Spleen (tissue), 11 donors: ENCODE measurements at regions not wholly inside any gene's neighbourhood (a gene's known extent, or its start where the extent isn't known, plus 50 kb on each side); places are given as distances from the start of the nearest gene placed in this dataset.

Source experiments
- DNase-seq: peaks from one replicate; pipeline ENCODE4 v3.0.0-alpha.2; 2020
- H3K27ac ChIP-seq, 8 donors: fragments of 200-600 bp; sonication (generic) in 7 of 8; 1 replicate in 4 of 8; 2 replicates in 4 of 8; pipeline versions ENCODE4 v1.5.0 to v1.8.0; 2016 to 2021; ENCODE audit warnings: inconsistent platforms in 4 of 8, mild to moderate bottlenecking in 4 of 8, moderate library complexity in 1 of 8
- H3K27me3 ChIP-seq, 7 donors: fragments of 200-600 bp; sonication (generic) in 6 of 7; replicated peaks in 1 of 7; 1 replicate in 4 of 7; 2 replicates in 3 of 7; pipeline versions ENCODE4 v1.5.0 to v1.8.0; 2016 to 2021; ENCODE audit warnings: inconsistent platforms in 3 of 7, mild to moderate bottlenecking in 1 of 7
- H3K36me3 ChIP-seq, 6 donors: fragments of 200-600 bp; sonication (generic) in 5 of 6; 1 replicate in 4 of 6; 2 replicates in 2 of 6; pipeline versions ENCODE4 v1.5.0 to v1.8.0; 2016 to 2021; ENCODE audit warnings: inconsistent platforms in 2 of 6
- H3K4me1 ChIP-seq, 6 donors: fragments of 200-600 bp; sonication (generic) in 5 of 6; 1 replicate in 3 of 6; 2 replicates in 3 of 6; pipeline versions ENCODE4 v1.5.0 to v1.8.0; 2016 to 2021; ENCODE audit warnings: inconsistent platforms in 3 of 6
- H3K4me3 ChIP-seq, 8 donors: fragments of 200-600 bp; sonication (generic) in 7 of 8; 1 replicate in 4 of 8; 2 replicates in 4 of 8; pipeline versions ENCODE4 v1.5.0 to v1.8.0; 2016 to 2021; ENCODE audit warnings: inconsistent platforms in 4 of 8, mild to moderate bottlenecking in 4 of 8, moderate library complexity in 2 of 8
- H3K9me3 ChIP-seq, 8 donors: fragments of 200-600 bp; sonication (generic) in 7 of 8; 1 replicate in 4 of 8; 2 replicates in 4 of 8; pipeline versions ENCODE4 v1.5.0 to v1.8.0; 2016 to 2021; ENCODE audit warnings: inconsistent platforms in 4 of 8
- POLR2A ChIP-seq, 3 donors: fragments of 450-650 bp; IDR thresholded peaks; one replicate each; pipeline ENCODE4 v1.5.1; 2017; ENCODE audit warnings: antibody characterized with exemption in 3 of 3, mild to moderate bottlenecking in 1 of 3
- POLR2AphosphoS5 ChIP-seq, 3 donors: sonication (generic); formaldehyde crosslinking; IDR thresholded peaks; one replicate each; pipeline ENCODE4 v1.5.1; 2017; ENCODE audit warnings: antibody characterized with exemption in 3 of 3
- WGBS, 5 donors: extraction: QIAGEN DNeasy Blood & Tissue Kit in 3 of 5; methylation state at CpG; one replicate each; pipeline versions ENCODE4 v1.1.5 to v1.1.7; 2013 to 2018; 5-methylcytosine and 5-hydroxymethylcytosine counted together
- intact Hi-C: fragments of 100-400 bp; cut with DNase I; formaldehyde crosslinking; loops from one replicate; pipeline ENCODE4 v1.15.0; 2023; ENCODE audit warnings: low total_unique reads
- TF ChIP-seq, protein P1 (sequence below), 11 experiments: fragments of 200-600 bp in 7 of 11; fragments of 450-650 bp in 4 of 11; sonication (generic) in 4 of 11; IDR thresholded peaks in 8 of 11; conservative IDR thresholded peaks in 3 of 11; 1 replicate in 7 of 11; 2 replicates in 4 of 11; pipeline versions ENCODE4 v1.4.0 to v1.8.0; 2016 to 2021; ENCODE audit warnings: antibody characterized with exemption in 11 of 11, inconsistent platforms in 4 of 11, mild to moderate bottlenecking in 1 of 11
- donor health status: healthy with polysubstance abuse.
- donor health status: DM: no; HTN: no; CAD: no; lungs with moderate emphysema.
- donor health status: DM: no; HTN: no; CAD: no.
- donor health status: Bipolar disorder and iron deficiency.
- donor health status: healthy.
- donor health status: DM: no; HTN: no; CAD: no.
- donor health status: DM: yes; HTN: yes; CAD: no.

DNA sequence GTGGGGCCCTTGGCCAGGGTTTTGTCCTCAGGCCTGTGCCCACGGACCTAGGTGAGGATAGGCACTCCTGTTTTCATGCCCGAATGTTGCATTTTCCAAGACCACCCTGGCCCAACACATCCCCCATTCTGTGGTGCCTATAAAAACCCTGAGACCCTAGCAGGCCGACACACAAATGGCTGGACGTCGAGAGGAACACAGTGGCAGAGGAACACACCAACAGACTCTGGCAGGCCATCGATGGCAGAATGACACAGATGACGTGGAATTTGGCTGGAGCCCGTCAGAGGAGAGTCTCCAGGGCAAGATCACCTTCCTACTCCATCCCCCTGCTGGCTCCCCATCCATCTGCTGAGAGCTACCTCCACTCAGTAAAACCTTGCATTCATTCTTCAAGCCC, 898.8 kb downstream of the ANKRD7 start:
- 79 to 87% (median 84%) methylated on average over 8 of the region's 8 CpGs for WGBS, 5 donors
- no peaks in the 10 kb centered on the region for H3K4me1 ChIP-seq
- no peaks in the 10 kb centered on the region for H3K27me3 ChIP-seq
- intact Hi-C loops, result no loop called here
- no peaks in the 10 kb centered on the region for H3K9me3 ChIP-seq
- H3K4me3 ChIP-seq, result no peak overlapping the region
- no peaks in the 10 kb centered on the region for H3K36me3 ChIP-seq
- TF ChIP-seq, protein P1, sequence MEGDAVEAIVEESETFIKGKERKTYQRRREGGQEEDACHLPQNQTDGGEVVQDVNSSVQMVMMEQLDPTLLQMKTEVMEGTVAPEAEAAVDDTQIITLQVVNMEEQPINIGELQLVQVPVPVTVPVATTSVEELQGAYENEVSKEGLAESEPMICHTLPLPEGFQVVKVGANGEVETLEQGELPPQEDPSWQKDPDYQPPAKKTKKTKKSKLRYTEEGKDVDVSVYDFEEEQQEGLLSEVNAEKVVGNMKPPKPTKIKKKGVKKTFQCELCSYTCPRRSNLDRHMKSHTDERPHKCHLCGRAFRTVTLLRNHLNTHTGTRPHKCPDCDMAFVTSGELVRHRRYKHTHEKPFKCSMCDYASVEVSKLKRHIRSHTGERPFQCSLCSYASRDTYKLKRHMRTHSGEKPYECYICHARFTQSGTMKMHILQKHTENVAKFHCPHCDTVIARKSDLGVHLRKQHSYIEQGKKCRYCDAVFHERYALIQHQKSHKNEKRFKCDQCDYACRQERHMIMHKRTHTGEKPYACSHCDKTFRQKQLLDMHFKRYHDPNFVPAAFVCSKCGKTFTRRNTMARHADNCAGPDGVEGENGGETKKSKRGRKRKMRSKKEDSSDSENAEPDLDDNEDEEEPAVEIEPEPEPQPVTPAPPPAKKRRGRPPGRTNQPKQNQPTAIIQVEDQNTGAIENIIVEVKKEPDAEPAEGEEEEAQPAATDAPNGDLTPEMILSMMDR (IDR thresholded peaks at IDR 0.05 in 8 of 11, conservative IDR thresholded peaks at IDR 0.05 in 3 of 11), result no peak
- no peak for TF ChIP-seq POLR2A (IDR thresholded peaks at IDR 0.05)
- no peak for TF ChIP-seq POLR2AphosphoS5 (IDR thresholded peaks at IDR 0.05)
- no peak overlapping the region for H3K27ac ChIP-seq
- no peak for DNase-seq

DNA sequence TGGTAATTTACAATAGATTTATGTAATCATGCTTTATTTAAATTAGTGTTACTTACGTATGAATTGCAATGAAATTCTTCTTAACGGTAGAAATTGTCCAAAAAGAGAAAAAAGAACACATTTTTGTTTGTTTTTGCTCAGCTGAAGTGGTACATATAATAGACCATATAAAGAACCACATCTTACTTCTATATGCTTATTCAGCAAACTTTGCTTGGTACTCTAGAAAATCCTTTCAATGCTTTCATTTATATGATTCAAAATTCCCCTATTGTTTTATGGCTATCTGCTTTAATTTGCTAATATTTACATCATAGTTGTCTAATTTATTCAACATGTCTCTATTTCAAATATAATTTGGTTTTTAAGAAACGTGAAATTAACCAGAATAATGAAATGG, 903.2 kb downstream of the ANKRD7 start:
- no peaks in the 10 kb centered on the region for H3K4me1 ChIP-seq
- DNase-seq, result no peak
- intact Hi-C loops, result no loop called here
- no peak overlapping the region for H3K27ac ChIP-seq
- H3K9me3 ChIP-seq, result no peaks in the 10 kb centered on the region
- no peak for TF ChIP-seq POLR2AphosphoS5 (IDR thresholded peaks at IDR 0.05)
- no peak overlapping the region for H3K4me3 ChIP-seq
- no peaks in the 10 kb centered on the region for H3K27me3 ChIP-seq
- no peaks in the 10 kb centered on the region for H3K36me3 ChIP-seq
- WGBS, 5 donors, result 70 to 84% (median 77%) methylated on average over 3 of the region's 3 CpGs

DNA sequence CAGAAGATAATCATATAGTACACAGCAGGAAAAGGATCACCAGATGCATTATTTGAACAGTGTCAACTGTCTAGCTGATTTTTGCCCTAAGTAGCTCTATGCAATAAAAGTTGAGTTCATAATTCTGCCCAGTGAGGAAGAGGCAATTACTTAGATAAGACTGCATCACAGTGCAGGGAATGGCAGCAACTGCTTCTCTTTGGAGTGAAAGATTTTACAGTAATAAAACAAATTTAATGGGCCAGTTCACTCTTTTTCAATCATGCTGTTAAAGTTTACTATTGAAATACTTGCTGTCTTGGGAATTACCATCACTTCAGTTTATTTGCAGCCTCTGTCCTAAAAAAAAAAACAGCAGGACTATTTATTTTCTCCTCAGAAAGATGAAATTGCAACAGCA, 907.9 kb downstream of the ANKRD7 start:
- Histone ChIP-seq H3K27me3 (no peaks in the 10 kb centered on the region), H3K4me3 (no peak overlapping the region), H3K27ac (no peak overlapping the region), H3K4me1 (no peaks in the 10 kb centered on the region), H3K36me3 (no peaks in the 10 kb centered on the region), H3K9me3 (no peaks in the 10 kb centered on the region)
- intact Hi-C loops, result no loop called here
- TF ChIP-seq POLR2A (IDR thresholded peaks at IDR 0.05) (no peak), POLR2AphosphoS5 (IDR thresholded peaks at IDR 0.05) (no peak)
- TF ChIP-seq, protein P1 (IDR thresholded peaks at IDR 0.05 in 8 of 11, conservative IDR thresholded peaks at IDR 0.05 in 3 of 11), result no peak
- DNase-seq, result no peak

DNA sequence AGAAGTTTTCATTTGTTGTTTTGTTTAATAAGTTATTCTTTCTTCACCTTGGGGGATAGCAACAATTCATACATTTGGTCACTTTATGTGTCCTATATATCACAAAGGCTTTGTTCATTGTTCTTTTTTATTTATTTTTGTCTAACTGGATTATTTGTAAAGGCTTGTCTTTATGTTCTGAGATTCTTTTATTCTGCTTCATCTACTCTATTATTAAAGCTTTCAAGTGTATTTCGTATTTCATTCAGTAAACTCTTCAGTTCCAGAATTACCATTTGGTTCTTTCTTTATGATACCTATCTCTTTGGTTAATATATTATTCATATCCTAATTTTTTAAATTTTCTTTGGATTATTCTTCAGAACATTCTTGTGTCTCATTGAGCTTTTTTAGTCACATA, 942.9 kb downstream of the ANKRD7 start:
- H3K27ac ChIP-seq, result no peak overlapping the region
- H3K9me3 ChIP-seq, result peaks cover 0 to 67% (median 51%) of the 10 kb centered on the region in 8 donors
- no peaks in the 10 kb centered on the region for H3K27me3 ChIP-seq
- intact Hi-C loops, result no loop called here
- WGBS, 5 donors, result 69 to 84% (median 79%) methylated on average over 1 of the region's 1 CpG
- no peak for TF ChIP-seq POLR2AphosphoS5 (IDR thresholded peaks at IDR 0.05)
- TF ChIP-seq, protein P1 (IDR thresholded peaks at IDR 0.05 in 8 of 11, conservative IDR thresholded peaks at IDR 0.05 in 3 of 11), result no peak
- TF ChIP-seq POLR2A (IDR thresholded peaks at IDR 0.05), result no peak
- no peaks in the 10 kb centered on the region for H3K4me1 ChIP-seq
- no peak overlapping the region for H3K4me3 ChIP-seq
- no peak for DNase-seq
- no peaks in the 10 kb centered on the region for H3K36me3 ChIP-seq

DNA sequence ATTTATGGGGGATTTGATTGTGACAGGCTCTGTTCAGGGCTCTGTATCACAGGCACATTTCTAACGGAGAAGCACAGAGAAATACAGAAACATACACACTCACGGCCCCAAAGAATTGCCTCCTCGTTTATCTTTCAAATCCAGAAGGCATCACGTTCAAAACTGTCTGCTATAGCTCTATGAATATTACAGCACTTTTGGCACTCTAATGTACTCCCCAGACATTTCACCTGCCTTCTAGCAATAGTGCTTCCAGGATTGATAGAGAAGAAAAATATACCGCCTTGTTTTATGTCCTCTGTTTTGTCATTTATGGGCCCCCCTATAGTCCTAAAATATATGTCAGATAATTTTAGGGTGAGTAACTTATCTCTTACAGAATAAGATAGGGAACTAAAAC, 947.5 kb downstream of the ANKRD7 start:
- Histone ChIP-seq H3K9me3 (peaks cover 0 to 23% (median 16%) of the 10 kb centered on the region in 8 donors), H3K27ac (no peak overlapping the region), H3K36me3 (no peaks in the 10 kb centered on the region), H3K4me3 (no peak overlapping the region), H3K4me1 (no peaks in the 10 kb centered on the region), H3K27me3 (no peaks in the 10 kb centered on the region)
- DNase-seq, result no peak
- TF ChIP-seq POLR2A (IDR thresholded peaks at IDR 0.05) (no peak), POLR2AphosphoS5 (IDR thresholded peaks at IDR 0.05) (no peak)
- TF ChIP-seq, protein P1 (IDR thresholded peaks at IDR 0.05 in 8 of 11, conservative IDR thresholded peaks at IDR 0.05 in 3 of 11), result no peak
- 75 to 86% (median 80%) methylated on average over 5 of the region's 5 CpGs for WGBS, 5 donors
- intact Hi-C loops, result no loop called here
